Upper lobe of right lung (tissue), 1 donor: ENCODE measurements at regions not wholly inside any gene's neighbourhood (a gene's known extent, or its start where the extent isn't known, plus 50 kb on each side); places are given as distances from the start of the nearest gene placed in this dataset.

Source experiments
- ATAC-seq: fragments of 200-7000 bp; cut with Tn5 transposase; one replicate; pipeline ENCODE4 v1.9.1; 2020; ENCODE audit warnings: mild to moderate bottlenecking, moderate library complexity
- DNase-seq: peaks from one replicate; pipeline ENCODE4 v3.0.0-alpha.2; 2020
- H3K27ac ChIP-seq: fragments of 200-600 bp; one replicate; pipeline ENCODE4 v1.8.0; 2022
- H3K27me3 ChIP-seq: fragments of 200-600 bp; one replicate; pipeline ENCODE4 v1.8.0; 2022; ENCODE audit warnings: mild to moderate bottlenecking
- H3K36me3 ChIP-seq: fragments of 200-600 bp; one replicate; pipeline ENCODE4 v1.8.0; 2022
- H3K4me1 ChIP-seq: fragments of 200-600 bp; one replicate; pipeline ENCODE4 v1.8.0; 2022
- H3K4me3 ChIP-seq: fragments of 200-600 bp; one replicate; pipeline ENCODE4 v1.8.0; 2022; ENCODE audit warnings: mild to moderate bottlenecking
- H3K9me3 ChIP-seq: fragments of 200-600 bp; one replicate; pipeline ENCODE4 v1.8.0; 2022
- intact Hi-C: fragments of 100-400 bp; cut with DNase I; formaldehyde crosslinking; loops from one replicate; pipeline ENCODE4 v1.11.0; 2022
- TF ChIP-seq, protein P1 (sequence below): fragments of 200-600 bp; IDR thresholded peaks from one replicate; pipeline ENCODE4 v1.8.0; 2022; ENCODE audit warnings: antibody characterized with exemption
- donor health status: DM: no; HTN: yes; CAD: no; lungs with severe emphysema.

DNA sequence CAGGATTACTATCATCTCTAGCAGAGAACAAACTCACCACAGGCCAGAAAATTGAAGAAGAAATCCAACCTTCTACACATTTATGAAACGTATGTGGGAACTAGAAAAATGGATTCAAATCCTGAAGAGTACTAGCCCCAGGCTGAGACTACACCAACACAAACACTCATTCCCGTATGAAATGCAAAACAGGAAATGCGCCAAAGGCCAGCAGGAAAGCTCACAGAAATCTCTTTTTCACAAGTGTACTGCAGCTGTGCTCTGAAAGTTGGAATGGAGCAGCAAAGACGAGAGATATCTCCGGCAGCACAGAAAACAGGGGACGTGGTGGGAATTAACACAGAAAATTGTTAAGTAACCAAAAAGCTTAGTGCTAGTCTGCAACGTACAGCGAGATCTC lies 913.5 kb downstream of the TDRD15 start:
- no peaks in the 10 kb centered on the region for H3K27me3 ChIP-seq
- no peaks in the 10 kb centered on the region for H3K4me1 ChIP-seq
- intact Hi-C loops, result no loop called here
- DNase-seq, result no peak
- no peak overlapping the region for H3K4me3 ChIP-seq
- no peaks in the 10 kb centered on the region for H3K36me3 ChIP-seq
- no peak for ATAC-seq
- TF ChIP-seq, protein P1, sequence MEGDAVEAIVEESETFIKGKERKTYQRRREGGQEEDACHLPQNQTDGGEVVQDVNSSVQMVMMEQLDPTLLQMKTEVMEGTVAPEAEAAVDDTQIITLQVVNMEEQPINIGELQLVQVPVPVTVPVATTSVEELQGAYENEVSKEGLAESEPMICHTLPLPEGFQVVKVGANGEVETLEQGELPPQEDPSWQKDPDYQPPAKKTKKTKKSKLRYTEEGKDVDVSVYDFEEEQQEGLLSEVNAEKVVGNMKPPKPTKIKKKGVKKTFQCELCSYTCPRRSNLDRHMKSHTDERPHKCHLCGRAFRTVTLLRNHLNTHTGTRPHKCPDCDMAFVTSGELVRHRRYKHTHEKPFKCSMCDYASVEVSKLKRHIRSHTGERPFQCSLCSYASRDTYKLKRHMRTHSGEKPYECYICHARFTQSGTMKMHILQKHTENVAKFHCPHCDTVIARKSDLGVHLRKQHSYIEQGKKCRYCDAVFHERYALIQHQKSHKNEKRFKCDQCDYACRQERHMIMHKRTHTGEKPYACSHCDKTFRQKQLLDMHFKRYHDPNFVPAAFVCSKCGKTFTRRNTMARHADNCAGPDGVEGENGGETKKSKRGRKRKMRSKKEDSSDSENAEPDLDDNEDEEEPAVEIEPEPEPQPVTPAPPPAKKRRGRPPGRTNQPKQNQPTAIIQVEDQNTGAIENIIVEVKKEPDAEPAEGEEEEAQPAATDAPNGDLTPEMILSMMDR, result no peak
- H3K9me3 ChIP-seq, result no peaks in the 10 kb centered on the region
- H3K27ac ChIP-seq, result no peak overlapping the region

DNA sequence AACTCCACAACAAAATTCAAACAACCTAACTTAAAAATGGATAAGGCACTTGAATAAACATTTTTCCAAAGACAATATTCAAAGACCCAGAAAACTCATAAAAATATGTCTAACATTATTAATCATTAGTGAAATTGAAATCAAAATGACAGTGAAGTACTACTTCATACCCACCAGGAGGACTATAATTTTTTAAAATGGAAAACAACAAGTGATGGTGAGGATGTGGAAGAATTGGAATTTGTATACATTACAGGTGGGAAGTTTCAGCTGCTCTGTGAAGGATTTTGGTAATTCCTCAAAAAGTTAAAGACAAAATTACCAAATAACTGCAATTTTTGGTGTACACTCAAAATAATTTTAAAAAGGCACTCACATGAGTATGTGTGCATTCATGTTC lies 920.0 kb downstream of the TDRD15 start:
- DNase-seq, result no peak
- TF ChIP-seq, protein P1, result no peak
- ATAC-seq, result no peak
- Histone ChIP-seq H3K27ac (no peak overlapping the region), H3K27me3 (no peaks in the 10 kb centered on the region), H3K9me3 (no peaks in the 10 kb centered on the region), H3K4me1 (no peaks in the 10 kb centered on the region), H3K4me3 (no peak overlapping the region), H3K36me3 (no peaks in the 10 kb centered on the region)
- intact Hi-C loops, result no loop called here

DNA sequence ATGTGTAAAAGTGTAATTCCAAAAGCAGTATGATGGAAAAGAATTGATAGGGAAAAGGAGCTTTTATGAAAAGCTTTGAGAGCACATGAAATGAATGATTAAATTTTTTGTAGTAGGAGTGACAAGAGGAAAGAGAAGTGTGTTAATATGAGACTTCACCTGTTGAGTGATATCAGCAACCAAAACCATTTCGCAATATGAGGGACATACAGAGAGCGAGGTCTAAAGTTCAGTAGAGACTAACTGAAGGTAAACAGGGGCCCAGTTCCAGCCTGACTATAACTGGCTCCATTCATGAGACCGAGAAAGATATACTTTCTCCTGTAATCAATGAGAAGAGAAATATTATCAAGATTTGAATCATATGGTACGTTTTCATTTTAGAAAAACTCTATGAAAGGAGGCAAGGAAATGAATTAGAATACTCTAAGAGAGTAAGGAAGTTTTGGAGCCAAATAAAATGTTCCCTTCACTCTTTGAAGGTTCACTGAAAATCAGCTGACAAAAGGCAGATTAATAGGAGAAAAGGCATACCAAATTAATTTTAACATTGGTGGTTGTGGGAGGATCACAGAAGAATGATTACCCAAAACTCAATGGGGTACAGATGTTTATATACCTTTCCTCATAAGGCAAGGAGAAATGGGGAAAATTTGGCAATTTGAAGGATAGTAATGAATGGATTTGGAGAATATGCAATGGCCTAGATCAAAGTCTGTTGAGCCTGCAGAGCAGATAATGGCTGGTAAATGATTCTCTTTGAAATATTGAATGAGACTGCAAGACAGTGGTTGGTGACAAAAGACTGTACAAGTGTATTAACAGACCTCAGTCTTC lies 932.2 kb downstream of the TDRD15 start:
- Histone ChIP-seq H3K36me3 (no peaks in the 10 kb centered on the region), H3K4me3 (no peak overlapping the region), H3K27ac (no peak overlapping the region), H3K27me3 (no peaks in the 10 kb centered on the region), H3K4me1 (no peaks in the 10 kb centered on the region), H3K9me3 (no peaks in the 10 kb centered on the region)
- no peak for DNase-seq
- ATAC-seq, result no peak
- TF ChIP-seq, protein P1, result no peak
- intact Hi-C loops, result no loop called here

DNA sequence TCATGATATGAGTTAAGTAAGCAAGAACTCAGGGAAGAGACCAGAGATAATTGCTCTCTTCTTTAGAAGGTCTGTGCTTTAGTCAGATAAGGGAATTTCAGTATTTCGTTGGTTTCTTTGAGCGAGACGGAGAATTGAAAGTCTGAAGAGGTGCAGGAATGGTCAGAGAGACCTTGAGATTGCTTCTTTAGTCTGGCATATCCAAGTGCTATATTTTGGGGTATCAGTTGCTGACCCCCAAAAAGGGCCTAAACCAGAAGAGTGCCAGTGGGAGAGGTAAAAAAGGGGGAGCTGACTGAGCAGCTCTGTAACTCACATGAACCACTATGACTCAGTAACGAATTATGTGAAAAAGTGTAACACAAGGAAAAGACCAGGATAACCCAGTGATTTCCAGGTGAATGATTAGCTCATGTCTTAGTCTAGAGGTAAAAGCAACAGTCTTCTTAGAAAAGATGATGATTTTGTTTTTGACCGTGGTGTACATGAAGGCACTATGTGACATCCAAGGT lies 932.9 kb downstream of the TDRD15 start:
- Histone ChIP-seq H3K4me3 (no peak overlapping the region), H3K27me3 (no peaks in the 10 kb centered on the region), H3K36me3 (no peaks in the 10 kb centered on the region), H3K4me1 (no peaks in the 10 kb centered on the region), H3K27ac (no peak overlapping the region), H3K9me3 (no peaks in the 10 kb centered on the region)
- intact Hi-C loops, result no loop called here
- DNase-seq (no peak), ATAC-seq (no peak)
- TF ChIP-seq, protein P1, result no peak

DNA sequence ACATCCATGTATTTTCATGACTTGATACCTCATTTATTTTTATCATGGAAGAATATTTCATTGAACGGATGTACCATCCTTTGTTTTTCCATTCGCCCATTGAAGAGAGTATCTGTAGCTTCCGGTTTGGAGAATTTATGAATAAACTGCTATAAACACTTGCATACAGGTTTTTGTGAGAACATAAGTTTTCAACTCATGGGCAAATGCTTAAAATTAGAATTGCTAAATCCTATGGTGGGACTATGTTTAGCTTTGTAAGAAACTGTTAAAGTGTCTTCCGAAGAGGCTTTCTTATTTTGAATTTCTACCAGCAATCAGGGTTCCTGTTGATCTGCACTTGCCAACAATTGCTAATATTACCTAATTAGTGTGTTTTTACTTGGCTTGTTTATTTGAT lies 938.9 kb downstream of the TDRD15 start:
- DNase-seq, result no peak
- Histone ChIP-seq H3K4me3 (no peak overlapping the region), H3K27me3 (no peaks in the 10 kb centered on the region), H3K27ac (no peak overlapping the region), H3K9me3 (no peaks in the 10 kb centered on the region), H3K36me3 (no peaks in the 10 kb centered on the region), H3K4me1 (no peaks in the 10 kb centered on the region)
- no peak for ATAC-seq
- intact Hi-C loops, result no loop called here
- TF ChIP-seq, protein P1, result no peak
